SU-DHL-6 (cell line): ENCODE measurements at regions not wholly inside any gene's neighbourhood (a gene's known extent, or its start where the extent isn't known, plus 50 kb on each side); places are given as distances from the start of the nearest gene placed in this dataset.

Experiments
- CTCF ChIP-seq: fragments of 200-600 bp; sonication (generic); IDR thresholded peaks from one replicate; pipeline ENCODE4 v1.5.1; 2017; ENCODE audit warnings: antibody characterized with exemption, mild to moderate bottlenecking, low read length, moderate library complexity; ENCODE audit not compliant: insufficient read depth, poor library complexity, severe bottlenecking
- EZH2phosphoT487 ChIP-seq: fragments of 200-600 bp; sonication (generic), shearing (Covaris generic); conservative IDR thresholded peaks from 2 replicates; pipeline ENCODE4 v1.6.1; 2018; ENCODE audit warnings: mild to moderate bottlenecking, antibody characterized with exemption, low read length, moderate library complexity, mixed read lengths

- TF ChIP-seq CTCF (no peak), EZH2phosphoT487 (no peak)
Measured at GRCh38 chr7:46943996-46944395, 637.9 kb downstream of the TNS3 start.
